ENCODE measurements at regions not wholly inside any gene's neighbourhood (a gene's known extent, or its start where the extent isn't known, plus 50 kb on each side); places are given as distances from the start of the nearest gene placed in this dataset.

DNA sequence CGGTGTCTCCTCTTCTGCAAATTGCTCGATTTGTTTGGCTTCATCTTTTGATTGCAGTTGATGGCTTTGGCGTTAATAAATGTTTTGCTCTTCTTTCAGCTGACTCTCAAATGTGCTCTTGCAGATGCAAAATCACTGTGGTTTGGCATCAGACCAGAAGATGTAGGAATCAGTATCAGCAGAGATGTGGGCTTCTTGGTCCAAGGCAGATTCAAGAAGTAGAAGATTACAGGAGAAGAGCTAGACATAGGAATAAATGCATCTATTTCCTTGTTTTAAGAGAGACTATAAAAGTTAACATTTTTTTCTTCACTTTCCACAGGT is 59.8 kb upstream of the BACH1 start:
- Histone ChIP-seq H3K4me3 (ENCODE audit: insufficient read depth, low read length) (no peak overlapping the region), H3K79me2 (ENCODE audit: insufficient read depth, low read length) (no peaks in the 10 kb centered on the region), H3K4me2 (ENCODE audit: insufficient read depth, low read length) (peak overlapping the region; percentile 15), H3K36me3 (ENCODE audit: insufficient read depth, low read length) (no peaks in the 10 kb centered on the region), H4K20me1 (ENCODE audit: insufficient read depth, low read length) (no peaks in the 10 kb centered on the region), H2AFZ (ENCODE audit: low read length) (no peak overlapping the region), H3K9me3 (ENCODE audit: low read depth, low read length) (no peaks in the 10 kb centered on the region), H3K27ac (ENCODE audit: low read depth, low read length) (peak overlapping the region; percentile 67), H3K27me3 (ENCODE audit: insufficient read depth, low read length) (no peaks in the 10 kb centered on the region), H3K4me1 (ENCODE audit: insufficient read depth, low read length) (peaks cover 33% of the 10 kb centered on the region)
- no peak for DNase-seq (ENCODE audit: insufficient read length, low spot score, missing footprints)
- TF ChIP-seq, protein P1, sequence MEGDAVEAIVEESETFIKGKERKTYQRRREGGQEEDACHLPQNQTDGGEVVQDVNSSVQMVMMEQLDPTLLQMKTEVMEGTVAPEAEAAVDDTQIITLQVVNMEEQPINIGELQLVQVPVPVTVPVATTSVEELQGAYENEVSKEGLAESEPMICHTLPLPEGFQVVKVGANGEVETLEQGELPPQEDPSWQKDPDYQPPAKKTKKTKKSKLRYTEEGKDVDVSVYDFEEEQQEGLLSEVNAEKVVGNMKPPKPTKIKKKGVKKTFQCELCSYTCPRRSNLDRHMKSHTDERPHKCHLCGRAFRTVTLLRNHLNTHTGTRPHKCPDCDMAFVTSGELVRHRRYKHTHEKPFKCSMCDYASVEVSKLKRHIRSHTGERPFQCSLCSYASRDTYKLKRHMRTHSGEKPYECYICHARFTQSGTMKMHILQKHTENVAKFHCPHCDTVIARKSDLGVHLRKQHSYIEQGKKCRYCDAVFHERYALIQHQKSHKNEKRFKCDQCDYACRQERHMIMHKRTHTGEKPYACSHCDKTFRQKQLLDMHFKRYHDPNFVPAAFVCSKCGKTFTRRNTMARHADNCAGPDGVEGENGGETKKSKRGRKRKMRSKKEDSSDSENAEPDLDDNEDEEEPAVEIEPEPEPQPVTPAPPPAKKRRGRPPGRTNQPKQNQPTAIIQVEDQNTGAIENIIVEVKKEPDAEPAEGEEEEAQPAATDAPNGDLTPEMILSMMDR (IDR thresholded peaks at IDR 0.05; ENCODE audit: extremely low read depth, low read depth, low read length), result no peak

GRCh38 chr21:29240136-29240535 is 58.6 kb upstream of the BACH1 start:
- no peak for DNase-seq (ENCODE audit: insufficient read length, low spot score, missing footprints)
- no peaks in the 10 kb centered on the region for H4K20me1 ChIP-seq (ENCODE audit: insufficient read depth, low read length)
- no peak overlapping the region for H3K27ac ChIP-seq (ENCODE audit: low read depth, low read length)
- no peak overlapping the region for H2AFZ ChIP-seq (ENCODE audit: low read length)
- no peaks in the 10 kb centered on the region for H3K36me3 ChIP-seq (ENCODE audit: insufficient read depth, low read length)
- H3K4me1 ChIP-seq (ENCODE audit: insufficient read depth, low read length), result peaks cover 35% of the 10 kb centered on the region
- no peak overlapping the region for H3K4me3 ChIP-seq (ENCODE audit: insufficient read depth, low read length)
- H3K9me3 ChIP-seq (ENCODE audit: low read depth, low read length), result no peaks in the 10 kb centered on the region
- H3K79me2 ChIP-seq (ENCODE audit: insufficient read depth, low read length), result no peaks in the 10 kb centered on the region
- no peak overlapping the region for H3K4me2 ChIP-seq (ENCODE audit: insufficient read depth, low read length)
- TF ChIP-seq, protein P1 (IDR thresholded peaks at IDR 0.05; ENCODE audit: extremely low read depth, low read depth, low read length), result no peak
- H3K27me3 ChIP-seq (ENCODE audit: insufficient read depth, low read length), result no peaks in the 10 kb centered on the region

GRCh38 chr21:29242201-29242600 is 56.5 kb upstream of the BACH1 start:
- DNase-seq (ENCODE audit: insufficient read length, low spot score, missing footprints), result peak; percentile 62
- H4K20me1 ChIP-seq (ENCODE audit: insufficient read depth, low read length), result no peaks in the 10 kb centered on the region
- H3K4me3 ChIP-seq (ENCODE audit: insufficient read depth, low read length), result no peak overlapping the region
- no peak overlapping the region for H3K27ac ChIP-seq (ENCODE audit: low read depth, low read length)
- no peaks in the 10 kb centered on the region for H3K9me3 ChIP-seq (ENCODE audit: low read depth, low read length)
- no peaks in the 10 kb centered on the region for H3K36me3 ChIP-seq (ENCODE audit: insufficient read depth, low read length)
- H3K4me2 ChIP-seq (ENCODE audit: insufficient read depth, low read length), result no peak overlapping the region
- H3K4me1 ChIP-seq (ENCODE audit: insufficient read depth, low read length), result peaks cover 31% of the 10 kb centered on the region
- no peaks in the 10 kb centered on the region for H3K79me2 ChIP-seq (ENCODE audit: insufficient read depth, low read length)
- no peak overlapping the region for H2AFZ ChIP-seq (ENCODE audit: low read length)
- TF ChIP-seq, protein P1 (IDR thresholded peaks at IDR 0.05; ENCODE audit: extremely low read depth, low read depth, low read length), result no peak
- H3K27me3 ChIP-seq (ENCODE audit: insufficient read depth, low read length), result no peaks in the 10 kb centered on the region

GRCh38 chr21:29243188-29243587 is 55.5 kb upstream of the BACH1 start:
- peaks cover 21% of the 10 kb centered on the region for H3K4me1 ChIP-seq (ENCODE audit: insufficient read depth, low read length)
- no peak for DNase-seq (ENCODE audit: insufficient read length, low spot score, missing footprints)
- no peaks in the 10 kb centered on the region for H4K20me1 ChIP-seq (ENCODE audit: insufficient read depth, low read length)
- H3K4me2 ChIP-seq (ENCODE audit: insufficient read depth, low read length), result no peak overlapping the region
- H3K36me3 ChIP-seq (ENCODE audit: insufficient read depth, low read length), result no peaks in the 10 kb centered on the region
- H3K27ac ChIP-seq (ENCODE audit: low read depth, low read length), result no peak overlapping the region
- no peaks in the 10 kb centered on the region for H3K79me2 ChIP-seq (ENCODE audit: insufficient read depth, low read length)
- TF ChIP-seq, protein P1 (IDR thresholded peaks at IDR 0.05; ENCODE audit: extremely low read depth, low read depth, low read length), result no peak
- H2AFZ ChIP-seq (ENCODE audit: low read length), result no peak overlapping the region
- no peaks in the 10 kb centered on the region for H3K27me3 ChIP-seq (ENCODE audit: insufficient read depth, low read length)
- no peak overlapping the region for H3K4me3 ChIP-seq (ENCODE audit: insufficient read depth, low read length)
- no peaks in the 10 kb centered on the region for H3K9me3 ChIP-seq (ENCODE audit: low read depth, low read length)
